Parathyroid adenoma (tissue), 2 donors: ENCODE measurements at regions not wholly inside any gene's neighbourhood (a gene's known extent, or its start where the extent isn't known, plus 50 kb on each side); places are given as distances from the start of the nearest gene placed in this dataset.

Source experiments
- H2AFZ ChIP-seq: fragments of 300-600 bp; sonication (generic); one replicate; pipeline ENCODE4 v1.7.0; 2017; ENCODE audit warnings: antibody characterized with exemption, mild to moderate bottlenecking
- H3K27ac ChIP-seq: fragments of 300-600 bp; sonication (generic); one replicate; pipeline ENCODE4 v1.7.0; 2017
- H3K27me3 ChIP-seq: fragments of 300-600 bp; sonication (generic); one replicate; pipeline ENCODE4 v1.7.0; 2017; ENCODE audit warnings: low read length; ENCODE audit not compliant: control insufficient read depth, insufficient read depth
- H3K36me3 ChIP-seq: fragments of 300-600 bp; sonication (generic); one replicate; pipeline ENCODE4 v1.7.0; 2017; ENCODE audit warnings: low read length; ENCODE audit not compliant: control insufficient read depth, insufficient read depth
- H3K4me1 ChIP-seq: fragments of 300-600 bp; sonication (generic); one replicate; pipeline ENCODE4 v1.7.0; 2017; ENCODE audit warnings: control low read depth
- H3K4me2 ChIP-seq: fragments of 300-600 bp; sonication (generic); one replicate; pipeline ENCODE4 v1.7.0; 2017; ENCODE audit warnings: low read length
- H3K4me3 ChIP-seq: fragments of 300-600 bp; sonication (generic); one replicate; pipeline ENCODE4 v1.7.0; 2017; ENCODE audit warnings: low read depth, low read length
- H3K79me2 ChIP-seq: fragments of 300-600 bp; sonication (generic); one replicate; pipeline ENCODE4 v1.7.0; 2017; ENCODE audit warnings: control low read depth
- H3K9ac ChIP-seq: fragments of 300-600 bp; sonication (generic); one replicate; pipeline ENCODE4 v1.7.0; 2017; ENCODE audit warnings: mild to moderate bottlenecking
- H3K9me3 ChIP-seq: fragments of 300-600 bp; sonication (generic); one replicate; pipeline ENCODE4 v1.7.0; 2017; ENCODE audit warnings: low read length; ENCODE audit not compliant: control insufficient read depth
- TF ChIP-seq, protein P1 (sequence below): fragments of 300-600 bp; sonication (generic); IDR thresholded peaks from one replicate; pipeline ENCODE4 v1.7.0; 2017; ENCODE audit warnings: antibody characterized with exemption, mild to moderate bottlenecking
- donor health status: primary hyperparathyroidism.

DNA sequence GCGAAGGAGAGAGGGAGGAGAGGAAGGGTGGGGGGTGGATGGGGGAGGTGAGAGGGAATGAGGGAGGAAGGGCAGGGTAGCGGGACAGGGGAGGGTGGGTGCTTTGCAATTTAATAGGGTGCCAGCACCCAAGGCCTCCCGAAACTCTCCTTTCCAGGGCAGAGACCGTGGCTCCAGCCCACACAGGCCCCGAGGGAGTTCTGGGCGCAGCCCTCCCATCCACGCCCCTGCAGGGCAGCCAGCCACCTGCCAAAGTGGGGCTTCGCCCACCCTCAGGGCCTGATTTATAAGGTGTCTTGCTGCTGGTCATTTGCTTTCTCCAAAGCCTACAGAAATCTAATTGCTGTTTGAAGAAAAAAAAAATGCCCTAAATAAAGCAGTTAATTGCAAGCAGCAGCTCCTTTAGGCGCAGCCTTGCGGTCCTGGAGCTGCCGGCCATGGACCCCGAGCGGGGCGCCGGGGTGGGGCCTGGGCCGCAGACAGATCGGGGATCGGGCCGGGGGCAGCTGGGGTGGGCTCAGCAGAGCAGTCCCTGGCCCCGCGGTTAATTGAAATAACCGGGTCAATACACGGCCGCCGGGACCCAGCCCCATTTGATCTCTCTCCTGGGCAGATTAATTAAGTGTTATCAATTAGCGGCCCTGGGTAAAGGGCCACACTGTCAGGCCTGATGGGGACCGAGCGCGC lies 106.0 kb upstream of the NKX1-1 start:
- H3K27ac ChIP-seq = no peak overlapping the region
- no peak overlapping the region for H3K4me2 ChIP-seq
- no peaks in the 10 kb centered on the region for H3K79me2 ChIP-seq
- no peaks in the 10 kb centered on the region for H3K27me3 ChIP-seq
- no peaks in the 10 kb centered on the region for H3K9me3 ChIP-seq
- no peaks in the 10 kb centered on the region for H3K36me3 ChIP-seq
- TF ChIP-seq, protein P1, sequence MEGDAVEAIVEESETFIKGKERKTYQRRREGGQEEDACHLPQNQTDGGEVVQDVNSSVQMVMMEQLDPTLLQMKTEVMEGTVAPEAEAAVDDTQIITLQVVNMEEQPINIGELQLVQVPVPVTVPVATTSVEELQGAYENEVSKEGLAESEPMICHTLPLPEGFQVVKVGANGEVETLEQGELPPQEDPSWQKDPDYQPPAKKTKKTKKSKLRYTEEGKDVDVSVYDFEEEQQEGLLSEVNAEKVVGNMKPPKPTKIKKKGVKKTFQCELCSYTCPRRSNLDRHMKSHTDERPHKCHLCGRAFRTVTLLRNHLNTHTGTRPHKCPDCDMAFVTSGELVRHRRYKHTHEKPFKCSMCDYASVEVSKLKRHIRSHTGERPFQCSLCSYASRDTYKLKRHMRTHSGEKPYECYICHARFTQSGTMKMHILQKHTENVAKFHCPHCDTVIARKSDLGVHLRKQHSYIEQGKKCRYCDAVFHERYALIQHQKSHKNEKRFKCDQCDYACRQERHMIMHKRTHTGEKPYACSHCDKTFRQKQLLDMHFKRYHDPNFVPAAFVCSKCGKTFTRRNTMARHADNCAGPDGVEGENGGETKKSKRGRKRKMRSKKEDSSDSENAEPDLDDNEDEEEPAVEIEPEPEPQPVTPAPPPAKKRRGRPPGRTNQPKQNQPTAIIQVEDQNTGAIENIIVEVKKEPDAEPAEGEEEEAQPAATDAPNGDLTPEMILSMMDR = no peak
- no peak overlapping the region for H3K9ac ChIP-seq
- no peaks in the 10 kb centered on the region for H3K4me1 ChIP-seq
- H2AFZ ChIP-seq = no peak overlapping the region
- no peak overlapping the region for H3K4me3 ChIP-seq

DNA sequence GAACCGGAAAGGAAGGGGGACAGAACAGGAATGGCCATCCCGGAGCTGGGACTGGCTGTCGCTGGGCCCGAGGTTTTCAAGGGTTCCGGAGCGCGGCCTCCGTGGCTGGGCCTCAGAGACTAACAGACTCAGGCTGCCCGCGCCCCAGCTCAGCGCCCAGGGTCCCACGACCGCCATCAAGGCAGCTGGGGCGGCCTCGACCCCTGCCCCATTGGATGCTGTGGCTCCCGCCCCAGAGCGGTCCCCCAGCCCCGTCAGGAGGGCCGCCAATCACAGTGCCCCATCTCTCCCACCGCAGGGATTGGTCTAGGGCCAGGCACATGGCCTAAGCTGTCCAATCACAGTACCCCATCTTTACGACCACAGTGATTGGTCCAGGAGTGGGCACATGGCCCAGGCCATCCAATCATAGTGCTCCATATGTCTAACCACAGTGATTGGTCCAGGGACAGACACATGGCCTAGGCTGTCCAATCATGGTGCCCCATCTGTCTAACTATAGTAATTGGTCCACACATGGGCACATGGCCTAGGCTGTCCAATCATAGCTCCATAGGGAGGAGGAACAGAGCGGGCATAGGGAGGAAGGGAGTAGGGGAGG lies 105.3 kb upstream of the NKX1-1 start:
- Histone ChIP-seq H3K27ac (no peak overlapping the region), H3K4me1 (no peaks in the 10 kb centered on the region), H3K4me3 (no peak overlapping the region), H3K79me2 (no peaks in the 10 kb centered on the region), H3K36me3 (no peaks in the 10 kb centered on the region), H3K4me2 (no peak overlapping the region), H3K9me3 (no peaks in the 10 kb centered on the region), H2AFZ (no peak overlapping the region), H3K9ac (no peak overlapping the region), H3K27me3 (no peaks in the 10 kb centered on the region)
- TF ChIP-seq, protein P1 = no peak

DNA sequence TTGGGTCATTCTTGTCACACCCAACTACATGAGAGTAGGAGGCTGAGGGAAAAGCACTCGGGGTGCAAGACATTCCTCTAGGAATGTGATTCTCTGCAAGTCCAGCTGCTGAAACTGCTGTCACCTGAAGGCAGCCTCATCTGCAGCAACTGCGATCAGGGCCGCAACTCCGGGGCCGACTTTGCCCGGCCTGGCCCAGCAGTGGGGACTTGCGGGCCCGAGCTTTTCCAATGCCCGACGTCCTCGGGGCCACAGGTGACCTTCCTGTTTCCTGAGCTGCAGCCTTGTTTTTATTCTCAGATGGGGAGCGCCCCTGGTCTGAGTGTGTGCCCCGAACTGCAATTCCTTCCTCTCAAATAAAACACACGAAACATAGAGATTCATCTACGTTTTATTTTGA lies 104.7 kb upstream of the NKX1-1 start:
- no peaks in the 10 kb centered on the region for H3K4me1 ChIP-seq
- no peak overlapping the region for H3K4me3 ChIP-seq
- TF ChIP-seq, protein P1 = no peak

DNA sequence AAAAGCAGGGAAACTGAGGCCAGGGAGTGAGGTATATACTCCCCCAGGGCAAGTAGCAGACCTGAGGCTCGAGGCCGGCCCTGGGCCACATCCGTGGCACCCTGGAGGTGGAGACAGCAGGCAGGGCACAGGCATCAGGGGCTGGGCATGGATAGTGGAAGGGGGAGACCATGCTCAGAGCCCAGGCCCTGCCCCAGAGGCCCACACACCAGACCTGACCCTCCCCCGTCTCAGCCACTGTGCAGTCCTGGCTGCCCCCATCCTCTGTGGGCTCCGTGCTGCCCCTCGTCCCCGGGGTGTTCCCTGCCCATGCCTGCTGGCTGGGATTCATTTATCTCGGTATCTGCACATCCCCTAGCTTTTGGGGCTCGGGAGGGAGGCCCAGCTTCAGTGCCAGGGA lies 103.1 kb upstream of the NKX1-1 start:
- no peaks in the 10 kb centered on the region for H3K36me3 ChIP-seq
- H3K79me2 ChIP-seq = no peaks in the 10 kb centered on the region
- no peaks in the 10 kb centered on the region for H3K9me3 ChIP-seq
- H3K27me3 ChIP-seq = no peaks in the 10 kb centered on the region
- no peaks in the 10 kb centered on the region for H3K4me1 ChIP-seq
- no peak overlapping the region for H2AFZ ChIP-seq
- no peak overlapping the region for H3K9ac ChIP-seq
- no peak overlapping the region for H3K27ac ChIP-seq
- no peak overlapping the region for H3K4me3 ChIP-seq
- H3K4me2 ChIP-seq = no peak overlapping the region
- TF ChIP-seq, protein P1 = no peak

More for the DNA sequence above, 104.7 kb upstream of the NKX1-1 start:
- no peaks in the 10 kb centered on the region for H3K79me2 ChIP-seq
- no peaks in the 10 kb centered on the region for H3K27me3 ChIP-seq
- H3K9ac ChIP-seq = no peak overlapping the region
- H2AFZ ChIP-seq = no peak overlapping the region
- no peak overlapping the region for H3K27ac ChIP-seq
- H3K36me3 ChIP-seq = no peaks in the 10 kb centered on the region
- no peak overlapping the region for H3K4me2 ChIP-seq
- H3K9me3 ChIP-seq = no peaks in the 10 kb centered on the region
